HepG2 (cell line): ENCODE measurements at regions not wholly inside any gene's neighbourhood (a gene's known extent, or its start where the extent isn't known, plus 50 kb on each side); places are given as distances from the start of the nearest gene placed in this dataset.

ENCODE experiments used
- ATAC-seq: fragments of 200-7000 bp; cut with Tn5 transposase; 3 replicates; pipeline ENCODE4 v1.9.1; 2020; ENCODE audit warnings: mild to moderate bottlenecking, moderate library complexity
- BruUV-seq: library from RNA; stranded (reverse); fragments of 400-500 nt; replicated peaks from 2 replicates; lab custom pipeline; 2021; lab: Mats Ljungman, UMichigan
- CTCF ChIA-PET: fragments of 300-600 bp; formaldehyde crosslinking; extraction: SDS; loops from one replicate; lab custom pipeline; 2021; ENCODE audit warnings: low total read pairs, inconsistent platforms, low intra/inter-chr PET ratio; lab: Yijun Ruan, JAX
- POLR2A ChIA-PET: fragments of 350-600 bp; sonication (Branson Sonifier 250); formaldehyde crosslinking; loops from one replicate; lab custom pipeline; 2020; ENCODE audit warnings: antibody characterized with exemption, inconsistent platforms; lab: Yijun Ruan, JAX
- DNase-seq: peaks from one replicate; pipeline ENCODE4 v3.0.0-alpha.2; 2015; ENCODE audit warnings: low spot score
- FAIRE-seq: peaks from 3 replicates; lab custom pipeline; 2011; peaks lifted over from hg19 to GRCh38; lab: Jason Lieb, UNC
- H2AFZ ChIP-seq: one replicate; pipeline ENCODE4 v1.6.1; 2011; ENCODE audit warnings: low read length, inconsistent platforms
- H3K27ac ChIP-seq: fragments of 300-600 bp; 3 replicates; pipeline ENCODE4 v1.8.0; 2011; ENCODE audit warnings: mixed run types, mild to moderate bottlenecking, mixed read lengths, low read length, inconsistent platforms; ENCODE audit not compliant: insufficient read depth; ENCODE audit errors: extremely low read length
- H3K27me3 ChIP-seq, 2 experiments: fragments of 200-600 bp in 1 of 2; 2 replicates in 1 of 2; 3 replicates in 1 of 2; pipeline versions ENCODE4 v1.6.0 to v1.8.0; 2011; ENCODE audit warnings: low read length in 2 of 2, mild to moderate bottlenecking in 2 of 2, moderate library complexity in 2 of 2, inconsistent platforms in 1 of 2; ENCODE audit not compliant: insufficient read depth in 2 of 2, control insufficient read depth in 1 of 2
- H3K36me3 ChIP-seq, 2 experiments: fragments of 200-600 bp in 1 of 2; replicated peaks in 1 of 2; 2 replicates in 1 of 2; 3 replicates in 1 of 2; pipeline versions ENCODE4 v1.5.1 to v1.8.0; 2011; ENCODE audit warnings: low read length in 2 of 2, inconsistent platforms in 1 of 2; ENCODE audit not compliant: insufficient read depth in 2 of 2, control insufficient read depth in 1 of 2
- H3K4me1 ChIP-seq: 2 replicates; pipeline ENCODE4 v1.5.1; 2012; ENCODE audit warnings: low read length, inconsistent platforms; ENCODE audit not compliant: insufficient read depth
- H3K4me2 ChIP-seq: 2 replicates; pipeline ENCODE4 v1.6.0; 2011; ENCODE audit warnings: low read depth, low read length, inconsistent platforms
- H3K4me3 ChIP-seq, 3 experiments: fragments of 200-600 bp in 1 of 3; sonication (generic), shearing (Covaris generic) in 1 of 3; replicated peaks in 1 of 3; 2 replicates each; pipeline ENCODE4 v1.5.1; 2011 to 2016; ENCODE audit warnings: low read length in 3 of 3, inconsistent platforms in 2 of 3, low read depth in 2 of 3, mild to moderate bottlenecking in 2 of 3, control low read depth in 1 of 3, mixed read lengths in 1 of 3; ENCODE audit not compliant: insufficient read depth in 1 of 3
- H3K79me2 ChIP-seq: one replicate; pipeline ENCODE4 v1.6.1; 2011; ENCODE audit warnings: low read length, inconsistent platforms; ENCODE audit not compliant: insufficient read depth
- H3K9ac ChIP-seq: 2 replicates; pipeline ENCODE4 v1.6.0; 2011; ENCODE audit warnings: mild to moderate bottlenecking, low read depth, low read length, inconsistent platforms; ENCODE audit not compliant: insufficient read depth
- H3K9me3 ChIP-seq: 2 replicates; pipeline ENCODE4 v1.5.1; 2012; ENCODE audit warnings: mild to moderate bottlenecking, low read length
- H4K20me1 ChIP-seq: 2 replicates; pipeline ENCODE4 v1.6.0; 2011; ENCODE audit warnings: inconsistent platforms, mild to moderate bottlenecking, low read length, moderate library complexity; ENCODE audit not compliant: insufficient read depth
- ATF1 ChIP-seq: IDR thresholded peaks from 2 replicates; pipeline ENCODE4 v1.6.1; 2016; ENCODE audit warnings: mild to moderate bottlenecking, control low read depth
- ATF7-NPFF ChIP-seq: sonication (generic); formaldehyde crosslinking; IDR thresholded peaks from 2 replicates; pipeline ENCODE4 v1.8.1; 2023; ENCODE audit warnings: mild to moderate bottlenecking, low read depth, missing genetic modification reagents, moderate library complexity
- CCDC6 ChIP-seq: sonication (generic); formaldehyde crosslinking; IDR thresholded peaks from 2 replicates; pipeline ENCODE4 v1.8.1; 2022; ENCODE audit warnings: mild to moderate bottlenecking, missing genetic modification reagents, moderate library complexity
- JUND ChIP-seq: sonication (generic); formaldehyde crosslinking; IDR thresholded peaks from 2 replicates; pipeline ENCODE4 v1.8.0; 2022; ENCODE audit warnings: mild to moderate bottlenecking, missing genetic modification reagents
- MYC ChIP-seq: sonication (generic); formaldehyde crosslinking; IDR thresholded peaks from 2 replicates; pipeline ENCODE4 v1.9.0; 2021; ENCODE audit warnings: missing genetic modification reagents, borderline replicate concordance
- NFE2 ChIP-seq: sonication (generic); formaldehyde crosslinking; IDR thresholded peaks from 2 replicates; pipeline ENCODE4 v1.4.0; 2020; ENCODE audit warnings: missing genetic modification reagents
- NFKBIZ ChIP-seq: IDR thresholded peaks from 2 replicates; pipeline ENCODE4 v1.6.1; 2018; ENCODE audit warnings: missing genetic modification reagents, missing compliant biosample characterization
- NONO ChIP-seq, 2 experiments: fragments of 450-650 bp in 1 of 2; sonication (generic) in 1 of 2; formaldehyde crosslinking in 1 of 2; IDR thresholded peaks in 1 of 2; conservative IDR thresholded peaks in 1 of 2; 2 replicates each; pipeline versions ENCODE4 v1.6.1 to v1.8.0; 2017 to 2022; ENCODE audit warnings: mild to moderate bottlenecking in 1 of 2, missing genetic modification reagents in 1 of 2, moderate library complexity in 1 of 2
- SP1 ChIP-seq, 2 experiments: fragments of 450-650 bp in 1 of 2; sonication (generic) in 1 of 2; formaldehyde crosslinking in 1 of 2; IDR thresholded peaks; 2 replicates each; pipeline versions ENCODE4 v1.4.0 to v1.6.1; 2016 to 2020; ENCODE audit warnings: missing genetic modification reagents in 1 of 2
- TSC22D2 ChIP-seq: sonication (generic); formaldehyde crosslinking; IDR thresholded peaks from 2 replicates; pipeline ENCODE4 v1.5.1; 2020; ENCODE audit warnings: missing genetic modification reagents, mild to moderate bottlenecking, borderline replicate concordance
- ZNF333 ChIP-seq: sonication (generic); formaldehyde crosslinking; IDR thresholded peaks from 2 replicates; pipeline ENCODE4 v1.4.0; 2020; ENCODE audit warnings: mild to moderate bottlenecking, missing genetic modification reagents, borderline replicate concordance
- ZNF564 ChIP-seq: sonication (generic); formaldehyde crosslinking; IDR thresholded peaks from 2 replicates; pipeline ENCODE4 v1.8.1; 2023; ENCODE audit warnings: mild to moderate bottlenecking, missing genetic modification reagents
- ZNF567 ChIP-seq: sonication (generic); formaldehyde crosslinking; IDR thresholded peaks from 2 replicates; pipeline ENCODE4 v1.8.1; 2023; ENCODE audit warnings: mild to moderate bottlenecking, missing genetic modification reagents, borderline replicate concordance
- ZNF570 ChIP-seq: sonication (generic); formaldehyde crosslinking; IDR thresholded peaks from 2 replicates; pipeline ENCODE4 v1.4.0; 2020; ENCODE audit warnings: mild to moderate bottlenecking, missing genetic modification reagents, borderline replicate concordance
- WGBS: methylation state at CpG from one replicate; pipeline ENCODE4 v1.1.6; 2017; ENCODE audit warnings: low lambda C conversion rate; 5-methylcytosine and 5-hydroxymethylcytosine counted together
- in situ Hi-C: cut with HindIII; loops from 2 replicates; pipeline ENCODE4 v1.10.0; 2017; ENCODE audit warnings: low pct_unique_long_range_greater_than_20kb; ENCODE audit not compliant: extremely low pct_ligation_motif_present
- intact Hi-C: fragments of 100-400 bp; cut with micrococcal nuclease; formaldehyde crosslinking; loops from one replicate; pipeline ENCODE4 v1.10.0; 2022; ENCODE audit not compliant: unreplicated experiment
- TF ChIP-seq, protein P1 (sequence below): sonication (generic); formaldehyde crosslinking; IDR thresholded peaks from 2 replicates; pipeline ENCODE4 v1.8.1; 2023; ENCODE audit warnings: mild to moderate bottlenecking, missing genetic modification reagents
- TF ChIP-seq, protein P2 (sequence below): sonication (generic); formaldehyde crosslinking; IDR thresholded peaks from 2 replicates; pipeline ENCODE4 v1.5.0; 2020; ENCODE audit warnings: missing genetic modification reagents, mild to moderate bottlenecking, borderline replicate concordance
- TF ChIP-seq, protein P3 (sequence below): sonication (generic); formaldehyde crosslinking; IDR thresholded peaks from 2 replicates; pipeline ENCODE4 v1.8.0; 2022; ENCODE audit warnings: mild to moderate bottlenecking, missing genetic modification reagents, borderline replicate concordance
- TF ChIP-seq, protein P4 (sequence below): IDR thresholded peaks from 2 replicates; pipeline ENCODE4 v1.6.1; 2016; ENCODE audit warnings: low read depth, borderline replicate concordance
- TF ChIP-seq, protein P5 (sequence below): sonication (generic); formaldehyde crosslinking; IDR thresholded peaks from 2 replicates; pipeline ENCODE4 v1.4.0; 2020; ENCODE audit warnings: missing genetic modification reagents
- TF ChIP-seq, protein P6 (sequence below): IDR thresholded peaks from 2 replicates; pipeline ENCODE4 v1.6.1; 2016; ENCODE audit warnings: missing compliant biosample characterization, missing genetic modification reagents, borderline replicate concordance

DNA sequence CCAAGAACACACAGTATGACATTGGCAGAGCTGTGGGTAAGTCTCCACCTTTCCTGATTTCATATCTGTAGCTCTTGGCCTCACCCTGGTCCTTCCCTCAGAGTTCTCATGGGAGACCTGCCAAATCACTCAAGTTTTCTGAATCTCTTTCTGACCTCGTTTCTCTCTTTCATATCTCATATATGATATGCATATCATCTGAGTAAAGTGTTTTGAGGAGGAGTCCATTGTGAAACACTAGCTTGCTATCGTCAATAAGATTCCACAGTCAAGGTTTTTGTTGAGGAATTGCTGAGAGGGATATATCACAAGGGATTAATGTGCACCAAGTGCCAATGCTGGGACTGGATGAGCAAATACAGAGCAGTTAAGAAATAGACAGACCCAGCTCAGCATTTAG, 739.2 kb downstream of the BRINP1 start:
- intact Hi-C loops: no loop called here
- Histone ChIP-seq H3K4me3 (no peak overlapping the region), H3K9ac (no peak overlapping the region), H3K9me3 (peaks cover 100% of the 10 kb centered on the region)
- ATAC-seq (no peak), DNase-seq (no peak)
- POLR2A ChIA-PET: no interaction called here
- no peak for TF ChIP-seq SP1 (IDR thresholded peaks at IDR 0.05)
- no peak for TF ChIP-seq SP1 (CRISPR knock-in tag; IDR thresholded peaks at IDR 0.05)
- no peak for TF ChIP-seq ZNF333 (CRISPR knock-in tag)
- TF ChIP-seq JUND: no peak
- TF ChIP-seq, protein P1, sequence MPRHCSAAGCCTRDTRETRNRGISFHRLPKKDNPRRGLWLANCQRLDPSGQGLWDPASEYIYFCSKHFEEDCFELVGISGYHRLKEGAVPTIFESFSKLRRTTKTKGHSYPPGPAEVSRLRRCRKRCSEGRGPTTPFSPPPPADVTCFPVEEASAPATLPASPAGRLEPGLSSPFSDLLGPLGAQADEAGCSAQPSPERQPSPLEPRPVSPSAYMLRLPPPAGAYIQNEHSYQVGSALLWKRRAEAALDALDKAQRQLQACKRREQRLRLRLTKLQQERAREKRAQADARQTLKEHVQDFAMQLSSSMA (CRISPR knock-in tag): no peak
- TF ChIP-seq NONO (IDR thresholded peaks at IDR 0.05): no peak
- TF ChIP-seq NONO (CRISPR knock-in tag; conservative IDR thresholded peaks at IDR 0.05): no peak
- no peak for TF ChIP-seq ZNF570
- TF ChIP-seq NFE2 (CRISPR knock-in tag): no peak
- no peak for TF ChIP-seq ATF1 (CRISPR knock-in tag)
- TF ChIP-seq, protein P2, sequence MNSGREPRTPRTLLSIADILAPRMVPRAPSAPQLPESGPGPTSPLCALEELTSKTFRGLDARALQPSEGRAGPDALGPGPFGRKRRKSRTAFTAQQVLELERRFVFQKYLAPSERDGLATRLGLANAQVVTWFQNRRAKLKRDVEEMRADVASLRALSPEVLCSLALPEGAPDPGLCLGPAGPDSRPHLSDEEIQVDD (CRISPR knock-in tag): no peak
- TF ChIP-seq, protein P3, sequence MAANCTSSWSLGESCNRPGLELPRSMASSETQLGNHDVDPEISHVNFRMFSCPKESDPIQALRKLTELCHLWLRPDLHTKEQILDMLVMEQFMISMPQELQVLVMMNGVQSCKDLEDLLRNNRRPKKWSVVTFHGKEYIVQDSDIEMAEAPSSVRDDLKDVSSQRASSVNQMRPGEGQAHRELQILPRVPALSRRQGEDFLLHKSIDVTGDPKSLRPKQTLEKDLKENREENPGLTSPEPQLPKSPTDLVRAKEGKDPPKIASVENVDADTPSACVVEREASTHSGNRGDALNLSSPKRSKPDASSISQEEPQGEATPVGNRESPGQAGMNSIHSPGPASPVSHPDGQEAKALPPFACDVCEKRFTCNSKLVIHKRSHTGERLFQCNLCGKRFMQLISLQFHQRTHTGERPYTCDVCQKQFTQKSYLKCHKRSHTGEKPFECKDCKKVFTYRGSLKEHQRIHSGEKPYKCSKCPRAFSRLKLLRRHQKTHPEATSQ: no peak
- TF ChIP-seq ZNF564 (CRISPR knock-in tag): no peak
- TF ChIP-seq ATF7-NPFF (CRISPR knock-in tag): no peak
- TF ChIP-seq, protein P4, sequence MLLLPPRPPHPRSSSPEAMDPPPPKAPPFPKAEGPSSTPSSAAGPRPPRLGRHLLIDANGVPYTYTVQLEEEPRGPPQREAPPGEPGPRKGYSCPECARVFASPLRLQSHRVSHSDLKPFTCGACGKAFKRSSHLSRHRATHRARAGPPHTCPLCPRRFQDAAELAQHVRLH (CRISPR knock-in tag): no peak
- TF ChIP-seq ZNF567 (CRISPR knock-in tag): no peak
- TF ChIP-seq, protein P5, sequence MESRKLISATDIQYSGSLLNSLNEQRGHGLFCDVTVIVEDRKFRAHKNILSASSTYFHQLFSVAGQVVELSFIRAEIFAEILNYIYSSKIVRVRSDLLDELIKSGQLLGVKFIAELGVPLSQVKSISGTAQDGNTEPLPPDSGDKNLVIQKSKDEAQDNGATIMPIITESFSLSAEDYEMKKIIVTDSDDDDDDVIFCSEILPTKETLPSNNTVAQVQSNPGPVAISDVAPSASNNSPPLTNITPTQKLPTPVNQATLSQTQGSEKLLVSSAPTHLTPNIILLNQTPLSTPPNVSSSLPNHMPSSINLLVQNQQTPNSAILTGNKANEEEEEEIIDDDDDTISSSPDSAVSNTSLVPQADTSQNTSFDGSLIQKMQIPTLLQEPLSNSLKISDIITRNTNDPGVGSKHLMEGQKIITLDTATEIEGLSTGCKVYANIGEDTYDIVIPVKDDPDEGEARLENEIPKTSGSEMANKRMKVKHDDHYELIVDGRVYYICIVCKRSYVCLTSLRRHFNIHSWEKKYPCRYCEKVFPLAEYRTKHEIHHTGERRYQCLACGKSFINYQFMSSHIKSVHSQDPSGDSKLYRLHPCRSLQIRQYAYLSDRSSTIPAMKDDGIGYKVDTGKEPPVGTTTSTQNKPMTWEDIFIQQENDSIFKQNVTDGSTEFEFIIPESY (CRISPR knock-in tag): no peak
- TF ChIP-seq, protein P6, sequence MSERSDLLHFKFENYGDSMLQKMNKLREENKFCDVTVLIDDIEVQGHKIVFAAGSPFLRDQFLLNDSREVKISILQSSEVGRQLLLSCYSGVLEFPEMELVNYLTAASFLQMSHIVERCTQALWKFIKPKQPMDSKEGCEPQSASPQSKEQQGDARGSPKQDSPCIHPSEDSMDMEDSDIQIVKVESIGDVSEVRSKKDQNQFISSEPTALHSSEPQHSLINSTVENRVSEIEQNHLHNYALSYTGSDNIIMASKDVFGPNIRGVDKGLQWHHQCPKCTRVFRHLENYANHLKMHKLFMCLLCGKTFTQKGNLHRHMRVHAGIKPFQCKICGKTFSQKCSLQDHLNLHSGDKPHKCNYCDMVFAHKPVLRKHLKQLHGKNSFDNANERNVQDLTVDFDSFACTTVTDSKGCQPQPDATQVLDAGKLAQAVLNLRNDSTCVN (CRISPR knock-in tag): no peak
- TF ChIP-seq TSC22D2 (CRISPR knock-in tag): no peak
- TF ChIP-seq CCDC6 (CRISPR knock-in tag): no peak
- no peak for TF ChIP-seq NFKBIZ (CRISPR knock-in tag)
- TF ChIP-seq MYC: no peak
- TF ChIP-seq, all 625 proteins: peak for 0
- Histone ChIP-seq H4K20me1 (no peaks in the 10 kb centered on the region), H3K36me3 (no peaks in the 10 kb centered on the region), H3K27ac (no peak overlapping the region), H3K4me1 (no peaks in the 10 kb centered on the region), H2AFZ (no peak overlapping the region), H3K79me2 (no peaks in the 10 kb centered on the region), H3K4me2 (no peak overlapping the region), H3K27me3 (no peaks in the 10 kb centered on the region)
- in situ Hi-C loops: no loop called here
- FAIRE-seq: no peak
- 0% methylated on average over 2 of the region's 2 CpGs for WGBS
- BruUV-seq: no TSS peak
- CTCF ChIA-PET: no interaction called here
